Natural killer cell (primary cell): ENCODE measurements at regions not wholly inside any gene's neighbourhood (a gene's known extent, or its start where the extent isn't known, plus 50 kb on each side); places are given as distances from the start of the nearest gene placed in this dataset.

ENCODE experiments used
- ATAC-seq, 3 donors: fragments of 150-1000 bp in 2 of 3; fragments of 200-7000 bp in 1 of 3; cut with Tn5 transposase; 1 replicate in 1 of 3; 2 replicates in 2 of 3; pipeline ENCODE4 v1.10.0; 2021; ENCODE audit warnings: mild to moderate bottlenecking in 2 of 3, moderate library complexity in 2 of 3
- DNase-seq, 2 donors: peaks; one replicate each; pipeline versions ENCODE4 v3.0.0 to v3.0.0-alpha.2; 2013 to 2021; ENCODE audit warnings: mixed read lengths in 1 of 2
- H3K27ac ChIP-seq: one replicate; pipeline ENCODE4 v1.5.1; 2013; ENCODE audit warnings: mild to moderate bottlenecking, low read length
- H3K27me3 ChIP-seq: one replicate; pipeline ENCODE4 v1.6.1; 2013; ENCODE audit warnings: low read length; ENCODE audit not compliant: control insufficient read depth, insufficient read depth
- H3K36me3 ChIP-seq: one replicate; pipeline ENCODE4 v1.6.1; 2013; ENCODE audit warnings: low read length; ENCODE audit not compliant: control insufficient read depth, insufficient read depth
- H3K4me1 ChIP-seq: one replicate; pipeline ENCODE4 v1.6.1; 2013; ENCODE audit warnings: low read length; ENCODE audit not compliant: control insufficient read depth, insufficient read depth
- H3K4me3 ChIP-seq: one replicate; pipeline ENCODE4 v1.5.1; 2013; ENCODE audit warnings: low read length
- H3K9me3 ChIP-seq: one replicate; pipeline ENCODE4 v1.6.1; 2013; ENCODE audit warnings: low read length; ENCODE audit not compliant: control insufficient read depth, insufficient read depth
- H3K27ac Mint-ChIP-seq, 2 donors: one replicate each; pipeline ENCODE4 v1.8.0; 2022; ENCODE audit warnings: mild to moderate bottlenecking in 2 of 2, mixed read lengths in 2 of 2, moderate library complexity in 1 of 2
- H3K27me3 Mint-ChIP-seq, 2 donors: one replicate each; pipeline ENCODE4 v1.8.0; 2022; ENCODE audit warnings: low read depth in 2 of 2, mixed read lengths in 2 of 2
- H3K36me3 Mint-ChIP-seq: one replicate; pipeline ENCODE4 v1.8.0; 2022; ENCODE audit warnings: mixed read lengths
- H3K4me1 Mint-ChIP-seq, 2 donors: one replicate each; pipeline ENCODE4 v1.8.0; 2022; ENCODE audit warnings: mixed read lengths in 2 of 2
- H3K4me3 Mint-ChIP-seq: one replicate; pipeline ENCODE4 v1.8.0; 2022; ENCODE audit warnings: mild to moderate bottlenecking, moderate library complexity, mixed read lengths
- H3K9me3 Mint-ChIP-seq, 2 donors: one replicate each; pipeline ENCODE4 v1.8.0; 2022; ENCODE audit warnings: mixed read lengths in 2 of 2
- WGBS: methylation state at CpG from one replicate; pipeline ENCODE4 v1.1.7; 2013; ENCODE audit warnings: missing lambda C conversion rate; ENCODE audit not compliant: insufficient coverage; 5-methylcytosine and 5-hydroxymethylcytosine counted together
- intact Hi-C: fragments of 100-400 bp; cut with micrococcal nuclease; formaldehyde crosslinking; loops from one replicate; pipeline ENCODE4 v1.14.2; 2022
- TF ChIP-seq, protein P1 (sequence below): fragments of 200-600 bp; IDR thresholded peaks from one replicate; pipeline ENCODE4 v1.8.0; 2022; ENCODE audit warnings: antibody characterized with exemption

DNA sequence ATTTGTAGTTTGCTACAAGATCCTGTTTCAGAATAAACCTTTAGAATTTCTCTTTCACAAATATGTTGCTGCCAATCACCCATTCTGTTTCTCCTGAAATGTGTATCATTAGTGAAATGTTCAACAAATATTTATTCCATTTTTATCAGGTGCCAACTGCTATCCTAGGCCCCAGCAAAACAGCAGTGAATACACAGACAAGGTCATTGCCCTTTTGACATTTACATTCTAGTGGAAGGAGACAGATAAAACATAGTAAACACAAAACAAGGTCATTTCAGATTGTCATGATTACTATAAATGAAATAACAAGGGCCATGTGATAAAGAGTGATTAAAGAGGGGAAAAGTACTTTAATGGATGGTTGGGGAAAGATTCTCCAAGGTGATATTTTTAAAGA, 404.8 kb upstream of the PHF14 start:
- Mint-ChIP-seq H3K36me3 (no peaks in the 10 kb centered on the region), H3K4me1 (no peaks in the 10 kb centered on the region), H3K27ac (no peak overlapping the region), H3K9me3 (peaks cover 0 to 5% of the 10 kb centered on the region in 2 donors), H3K4me3 (no peak overlapping the region), H3K27me3 (no peaks in the 10 kb centered on the region)
- Histone ChIP-seq H3K4me1 (no peaks in the 10 kb centered on the region), H3K27me3 (no peaks in the 10 kb centered on the region), H3K36me3 (no peaks in the 10 kb centered on the region), H3K9me3 (no peaks in the 10 kb centered on the region), H3K4me3 (no peak overlapping the region), H3K27ac (no peak overlapping the region)
- DNase-seq: no peak
- intact Hi-C loops: no loop called here
- TF ChIP-seq, protein P1, sequence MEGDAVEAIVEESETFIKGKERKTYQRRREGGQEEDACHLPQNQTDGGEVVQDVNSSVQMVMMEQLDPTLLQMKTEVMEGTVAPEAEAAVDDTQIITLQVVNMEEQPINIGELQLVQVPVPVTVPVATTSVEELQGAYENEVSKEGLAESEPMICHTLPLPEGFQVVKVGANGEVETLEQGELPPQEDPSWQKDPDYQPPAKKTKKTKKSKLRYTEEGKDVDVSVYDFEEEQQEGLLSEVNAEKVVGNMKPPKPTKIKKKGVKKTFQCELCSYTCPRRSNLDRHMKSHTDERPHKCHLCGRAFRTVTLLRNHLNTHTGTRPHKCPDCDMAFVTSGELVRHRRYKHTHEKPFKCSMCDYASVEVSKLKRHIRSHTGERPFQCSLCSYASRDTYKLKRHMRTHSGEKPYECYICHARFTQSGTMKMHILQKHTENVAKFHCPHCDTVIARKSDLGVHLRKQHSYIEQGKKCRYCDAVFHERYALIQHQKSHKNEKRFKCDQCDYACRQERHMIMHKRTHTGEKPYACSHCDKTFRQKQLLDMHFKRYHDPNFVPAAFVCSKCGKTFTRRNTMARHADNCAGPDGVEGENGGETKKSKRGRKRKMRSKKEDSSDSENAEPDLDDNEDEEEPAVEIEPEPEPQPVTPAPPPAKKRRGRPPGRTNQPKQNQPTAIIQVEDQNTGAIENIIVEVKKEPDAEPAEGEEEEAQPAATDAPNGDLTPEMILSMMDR: no peak
- no peak for ATAC-seq

GRCh38 chr7:10571759-10572158, 401.9 kb upstream of the PHF14 start:
- Histone ChIP-seq H3K27me3 (no peaks in the 10 kb centered on the region), H3K36me3 (no peaks in the 10 kb centered on the region), H3K4me1 (no peaks in the 10 kb centered on the region), H3K27ac (no peak overlapping the region), H3K9me3 (no peaks in the 10 kb centered on the region), H3K4me3 (no peak overlapping the region)
- H3K4me3 Mint-ChIP-seq: no peak overlapping the region
- ATAC-seq (no peak), DNase-seq (no peak)
- H3K9me3 Mint-ChIP-seq: no peaks in the 10 kb centered on the region
- intact Hi-C loops: no loop called here
- H3K4me1 Mint-ChIP-seq: no peaks in the 10 kb centered on the region
- WGBS: no CpG with 5 or more reads among the region's 1 CpG
- H3K36me3 Mint-ChIP-seq: no peaks in the 10 kb centered on the region
- H3K27ac Mint-ChIP-seq: no peak overlapping the region
- TF ChIP-seq, protein P1: no peak
- H3K27me3 Mint-ChIP-seq: no peaks in the 10 kb centered on the region

DNA sequence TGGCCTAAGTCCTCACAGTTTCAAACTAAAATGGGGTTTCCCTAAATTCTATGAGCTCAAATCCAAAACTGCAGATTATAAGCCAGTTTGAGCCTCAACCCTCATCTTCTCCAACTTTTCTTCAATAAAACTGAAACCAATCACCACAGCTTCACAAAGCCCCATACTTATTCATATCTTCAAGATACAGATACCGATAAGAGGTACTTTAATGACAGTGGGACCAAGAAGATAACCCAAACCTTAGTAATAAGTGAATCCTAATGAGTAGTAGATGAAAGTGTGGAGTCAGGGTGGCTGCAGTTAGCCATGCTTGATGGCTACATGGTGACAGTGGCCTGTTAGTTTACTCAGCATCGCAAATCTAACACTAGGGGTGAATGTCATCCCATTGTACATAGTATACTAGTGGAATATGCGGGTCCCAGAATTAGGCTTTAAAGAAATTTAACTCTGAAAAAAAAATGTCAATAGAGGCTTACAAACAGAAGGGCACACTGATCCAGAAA, 395.8 kb upstream of the PHF14 start:
- H3K36me3 Mint-ChIP-seq: no peaks in the 10 kb centered on the region
- intact Hi-C loops: no loop called here
- no peaks in the 10 kb centered on the region for H3K9me3 Mint-ChIP-seq
- Histone ChIP-seq H3K36me3 (no peaks in the 10 kb centered on the region), H3K4me3 (no peak overlapping the region), H3K4me1 (no peaks in the 10 kb centered on the region), H3K27ac (no peak overlapping the region), H3K27me3 (no peaks in the 10 kb centered on the region), H3K9me3 (no peaks in the 10 kb centered on the region)
- no peak for DNase-seq
- no peaks in the 10 kb centered on the region for H3K27me3 Mint-ChIP-seq
- WGBS: 100% methylated on average over 2 of the region's 3 CpGs
- H3K27ac Mint-ChIP-seq: no peak overlapping the region
- no peaks in the 10 kb centered on the region for H3K4me1 Mint-ChIP-seq
- TF ChIP-seq, protein P1: no peak
- no peak overlapping the region for H3K4me3 Mint-ChIP-seq
- ATAC-seq: no peak

- DNase-seq: no peak
- ATAC-seq: no peak
- Mint-ChIP-seq H3K4me3 (no peak overlapping the region), H3K27me3 (no peaks in the 10 kb centered on the region), H3K9me3 (no peaks in the 10 kb centered on the region), H3K27ac (no peak overlapping the region), H3K36me3 (no peaks in the 10 kb centered on the region), H3K4me1 (no peaks in the 10 kb centered on the region)
- no peak overlapping the region for H3K27ac ChIP-seq
- H3K4me1 ChIP-seq: no peaks in the 10 kb centered on the region
- no peaks in the 10 kb centered on the region for H3K27me3 ChIP-seq
- TF ChIP-seq, protein P1: no peak
- intact Hi-C loops: no loop called here
- no peak overlapping the region for H3K4me3 ChIP-seq
- no peaks in the 10 kb centered on the region for H3K36me3 ChIP-seq
- WGBS: 89% methylated on average over 1 of the region's 3 CpGs
- H3K9me3 ChIP-seq: no peaks in the 10 kb centered on the region
Observed at GRCh38 chr7:10579561-10579960, 394.1 kb upstream of the PHF14 start.
